RPMI7951 (cell line): ENCODE measurements at regions not wholly inside any gene's neighbourhood (a gene's known extent, or its start where the extent isn't known, plus 50 kb on each side); places are given as distances from the start of the nearest gene placed in this dataset.
"Not testable (repeated sequence)": the region's sequence is repeated elsewhere in the genome, so short reads cannot be mapped to it uniquely, and the experiment has no call there.

ENCODE experiments used
- DNase-seq: peaks from one replicate; pipeline ENCODE4 v3.0.0-alpha.2; 2012; ENCODE audit warnings: low read depth

DNA sequence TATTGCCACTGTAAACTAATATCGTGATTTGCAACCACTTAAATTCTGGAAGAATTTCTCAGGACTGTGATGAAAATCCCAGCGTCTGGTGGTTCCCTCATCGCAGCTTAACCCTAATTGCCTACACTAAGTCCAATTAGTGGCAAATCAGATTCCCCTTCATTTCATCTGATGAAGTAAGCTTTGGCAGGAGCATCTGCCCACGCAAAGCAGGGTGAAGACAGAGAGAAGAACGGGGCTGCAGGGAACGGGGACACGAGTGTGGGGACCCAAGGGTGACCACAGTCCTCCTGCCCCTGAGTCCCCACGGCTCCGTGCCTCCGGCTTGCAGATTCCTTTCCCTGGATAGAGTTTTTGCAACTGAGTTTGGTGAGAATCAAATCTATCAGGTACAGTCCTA is 159.5 kb downstream of the LY86 start:
- DNase-seq = no peak

DNA sequence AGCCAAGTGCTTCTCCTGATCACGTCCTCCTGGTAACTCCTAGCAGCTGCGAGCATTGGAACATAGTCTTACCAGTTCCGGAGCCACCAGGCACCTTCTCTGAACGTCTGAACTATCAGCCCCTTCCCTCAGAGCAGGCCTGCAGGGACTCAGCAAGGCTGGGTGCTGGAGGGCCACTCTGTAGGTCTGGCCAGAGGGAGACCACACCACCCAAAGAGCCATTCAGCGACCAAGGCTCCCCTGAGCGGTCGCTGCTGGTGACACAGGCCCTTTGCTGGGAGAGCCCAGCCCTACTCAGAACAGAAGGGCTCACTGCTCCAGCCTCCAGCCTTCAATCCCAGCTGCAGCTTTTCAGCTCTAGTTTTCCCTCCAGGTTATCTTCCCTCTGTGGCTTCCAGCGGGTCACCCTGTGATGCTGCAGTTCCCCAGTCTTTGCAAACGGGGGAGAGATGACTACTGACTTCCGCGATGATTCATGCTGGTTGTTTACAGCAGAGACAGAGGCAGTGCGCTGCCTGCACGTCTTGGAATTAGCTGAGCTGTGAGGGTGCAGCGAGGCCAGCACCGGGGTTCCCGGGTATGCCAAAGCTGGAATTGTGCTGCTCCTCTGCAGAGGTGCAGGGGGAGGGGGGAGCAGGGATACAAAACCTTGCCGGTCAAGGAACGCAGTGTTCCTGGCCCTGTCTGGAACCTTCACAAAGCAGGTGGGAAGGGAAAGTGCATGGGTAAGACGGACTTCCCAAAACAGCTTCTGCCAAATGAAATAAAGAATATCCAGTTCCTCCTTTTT is 161.4 kb downstream of the LY86 start:
- peak; percentile 86 for DNase-seq

DNA sequence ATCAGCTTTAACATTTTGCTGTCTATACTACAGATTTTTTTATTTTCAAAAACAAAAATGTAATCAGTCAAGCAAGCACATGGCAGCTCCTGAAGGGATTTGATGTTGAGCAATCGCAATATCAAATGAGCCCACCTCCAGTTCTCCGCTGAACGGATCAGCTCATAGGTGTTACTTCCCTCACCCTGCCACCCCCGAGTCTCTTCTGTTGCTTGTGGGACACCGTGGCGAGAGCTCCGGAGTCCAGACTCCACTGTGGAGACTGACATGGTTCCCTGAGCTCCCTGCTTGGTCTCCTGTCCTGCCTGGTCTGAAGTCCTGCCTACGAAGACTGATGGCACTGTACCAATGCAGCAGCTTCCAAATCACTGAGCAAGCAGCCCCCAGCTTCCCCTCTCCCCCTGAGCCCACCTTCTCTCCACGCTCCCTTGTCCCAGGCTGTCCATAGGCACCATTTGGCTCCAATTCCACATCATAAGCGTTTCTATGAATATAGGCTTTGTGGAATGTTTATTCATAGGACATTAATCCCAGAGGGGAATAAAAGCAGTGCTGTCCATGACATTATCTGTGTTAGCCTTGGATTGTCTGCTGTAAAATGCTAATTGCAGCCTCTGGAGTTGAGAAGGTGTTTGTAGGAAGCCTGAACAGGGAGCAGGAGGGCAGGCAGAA is 162.2 kb downstream of the LY86 start:
- no peak for DNase-seq

DNA sequence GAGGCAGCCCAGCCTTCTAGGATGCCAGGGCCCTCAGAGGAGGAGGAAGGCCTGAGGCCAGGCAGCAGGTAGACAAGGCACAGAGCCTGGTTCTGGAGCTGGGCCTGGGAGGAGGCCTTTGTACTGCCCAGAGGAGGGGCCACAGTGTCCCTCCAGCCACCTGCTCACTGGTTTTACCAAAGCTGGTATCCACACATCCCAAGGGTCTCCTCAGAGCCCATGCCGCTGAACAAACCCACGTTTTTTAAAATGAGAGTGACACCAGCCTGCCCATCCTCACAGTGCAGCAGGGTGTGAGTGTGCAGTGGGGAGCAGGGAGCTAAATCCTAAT is 162.7 kb downstream of the LY86 start:
- DNase-seq = no peak

DNA sequence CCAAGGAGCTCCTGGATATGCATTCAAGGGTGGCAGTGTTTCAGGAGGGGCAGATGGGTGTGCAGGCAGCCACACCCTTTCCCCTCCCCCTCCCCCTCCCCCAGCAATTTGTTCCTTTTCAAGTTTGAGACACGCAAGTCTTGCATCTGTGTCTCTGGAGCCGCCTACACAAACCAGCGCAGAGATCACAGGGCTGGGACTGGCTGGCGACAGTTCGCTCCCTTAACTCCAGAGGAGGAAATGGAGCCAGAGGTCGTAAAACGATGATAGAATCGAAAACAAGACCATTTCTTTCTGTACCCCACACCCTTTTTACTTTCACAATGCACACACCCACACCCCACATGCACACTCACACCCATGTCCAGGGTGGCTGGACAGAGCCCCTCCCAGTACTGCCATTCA is 163.1 kb downstream of the LY86 start:
- no peak for DNase-seq

DNA sequence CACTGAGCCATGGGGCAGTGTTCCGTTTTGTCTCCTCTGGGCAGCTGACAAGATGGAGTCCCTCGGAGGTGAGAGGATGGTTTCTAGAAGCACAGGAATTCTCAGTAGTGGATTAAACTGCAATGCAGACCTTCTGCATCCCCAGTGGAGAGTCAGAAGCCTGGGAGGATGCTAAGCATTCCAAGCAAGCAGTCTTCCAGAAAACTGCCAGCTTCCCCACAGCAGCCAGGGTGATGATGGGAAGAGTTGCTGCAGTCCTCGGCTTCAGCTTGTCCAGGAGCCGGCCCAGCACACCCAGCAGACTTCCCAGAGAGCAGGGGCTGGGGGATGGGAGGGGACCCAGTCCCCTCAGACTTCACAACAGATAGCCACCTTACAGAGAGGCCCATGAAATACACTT is 163.6 kb downstream of the LY86 start:
- DNase-seq = no peak

DNA sequence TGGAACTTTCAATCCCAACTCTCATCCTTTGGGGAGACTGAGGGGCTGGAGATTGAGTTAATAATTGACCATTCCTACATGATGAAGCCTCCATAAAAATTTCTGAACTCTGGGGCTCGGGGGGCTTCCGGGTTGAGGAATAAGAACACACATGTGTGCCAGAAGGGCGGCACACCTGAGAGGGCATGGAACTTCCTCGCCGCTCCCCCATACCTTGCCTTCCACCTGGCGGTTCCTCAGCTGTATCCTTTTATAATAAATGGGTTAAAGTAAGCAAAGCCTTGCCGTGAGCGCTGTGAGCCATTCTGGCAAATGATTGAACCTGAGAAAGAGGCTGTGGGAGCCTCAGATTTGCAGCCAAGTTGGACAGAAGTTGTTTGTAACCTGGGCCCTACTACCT is 164.8 kb downstream of the LY86 start:
- DNase-seq = no peak

DNA sequence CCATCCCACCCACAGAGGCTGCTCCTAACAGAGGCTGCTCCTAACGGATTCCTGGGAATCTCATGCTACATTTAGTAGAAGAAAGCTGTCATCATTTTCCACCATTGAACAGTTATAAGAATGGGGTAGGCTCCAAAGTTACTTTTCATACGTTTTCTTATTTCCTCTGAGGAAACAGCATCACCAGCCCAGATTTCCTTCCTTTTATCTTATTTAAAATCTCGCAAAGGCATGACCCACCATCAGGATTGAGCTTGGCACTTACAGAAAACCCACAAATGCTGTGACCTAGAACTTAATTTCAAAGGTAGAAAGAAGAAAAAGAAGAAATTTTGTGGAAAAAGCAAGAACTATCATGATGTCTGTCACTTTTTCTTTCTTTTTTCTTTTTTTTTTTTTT is 168.0 kb downstream of the LY86 start:
- DNase-seq = no peak

DNA sequence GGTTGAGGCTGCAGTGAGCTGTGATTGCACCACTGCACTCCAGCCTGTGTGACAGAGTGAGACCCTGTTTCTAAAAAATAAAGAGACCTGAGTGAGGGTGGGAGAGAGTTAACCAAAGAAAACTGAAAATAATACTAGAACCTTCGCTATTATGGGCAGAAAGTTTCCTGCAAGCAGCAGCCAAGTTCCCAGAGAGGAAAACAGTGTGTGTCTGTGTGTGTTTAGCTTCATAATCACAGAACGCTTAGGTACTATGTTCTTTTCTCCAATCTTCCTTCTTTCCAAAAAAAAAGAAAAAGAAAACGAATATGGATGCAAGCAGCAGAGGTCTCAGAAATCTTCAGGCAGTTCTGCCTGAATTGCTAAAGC is 170.0 kb downstream of the LY86 start:
- DNase-seq = no peak

DNA sequence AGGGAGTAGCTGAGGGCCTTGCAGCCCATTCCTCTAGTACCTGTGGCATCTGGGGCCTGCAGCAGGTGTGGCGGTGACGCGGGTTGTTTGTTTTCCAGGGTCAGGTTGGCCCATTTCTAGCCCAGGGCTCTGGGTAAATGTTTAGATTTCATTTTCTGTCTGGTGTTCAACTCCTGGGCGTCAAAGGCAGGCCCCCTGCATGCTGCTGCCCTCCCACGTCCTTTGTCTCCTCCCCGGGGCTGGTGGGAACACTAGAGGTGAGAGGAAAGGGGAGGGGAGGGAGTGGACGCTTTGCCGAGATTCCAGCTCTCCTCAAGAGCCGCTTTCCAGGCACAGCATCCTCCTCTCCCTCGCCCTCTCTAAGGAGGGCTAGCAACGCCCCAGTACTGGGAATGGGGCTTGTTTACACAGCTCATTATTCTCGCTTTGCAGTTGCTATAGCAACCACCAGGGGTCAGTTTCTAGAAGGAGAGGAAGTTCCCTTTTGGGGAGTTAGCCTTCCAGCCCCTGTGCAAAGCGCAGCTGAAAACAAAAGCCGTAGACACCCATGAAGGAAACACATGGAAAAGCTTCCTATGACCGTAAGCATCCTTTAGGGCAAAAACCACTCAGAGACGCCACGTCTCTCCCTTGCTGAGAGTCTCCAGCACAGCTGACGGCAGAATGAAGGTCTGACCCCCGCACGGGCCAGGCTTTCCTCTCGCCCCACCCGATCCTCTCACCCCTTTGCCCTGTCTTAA is 170.6 kb downstream of the LY86 start:
- peak; percentile 59 for DNase-seq

DNA sequence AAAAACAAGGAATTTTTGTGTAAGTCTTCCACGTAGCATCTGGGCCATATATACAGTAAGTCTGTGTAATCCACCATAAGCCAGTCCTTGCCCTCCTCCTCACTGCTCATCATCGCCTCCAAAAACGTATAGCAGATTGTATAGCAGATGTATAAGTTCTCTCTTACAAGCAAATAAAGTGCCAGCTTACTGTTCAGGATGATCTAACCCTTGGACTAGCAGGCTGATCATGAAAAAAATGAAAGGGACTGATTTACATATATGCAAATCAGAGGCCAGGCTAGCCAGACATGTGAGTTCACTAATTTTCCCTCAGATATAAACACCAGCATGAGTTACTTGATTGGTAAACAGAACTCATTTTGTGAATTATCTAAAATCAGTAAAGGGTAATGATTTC is 171.5 kb downstream of the LY86 start:
- no peak for DNase-seq

DNA sequence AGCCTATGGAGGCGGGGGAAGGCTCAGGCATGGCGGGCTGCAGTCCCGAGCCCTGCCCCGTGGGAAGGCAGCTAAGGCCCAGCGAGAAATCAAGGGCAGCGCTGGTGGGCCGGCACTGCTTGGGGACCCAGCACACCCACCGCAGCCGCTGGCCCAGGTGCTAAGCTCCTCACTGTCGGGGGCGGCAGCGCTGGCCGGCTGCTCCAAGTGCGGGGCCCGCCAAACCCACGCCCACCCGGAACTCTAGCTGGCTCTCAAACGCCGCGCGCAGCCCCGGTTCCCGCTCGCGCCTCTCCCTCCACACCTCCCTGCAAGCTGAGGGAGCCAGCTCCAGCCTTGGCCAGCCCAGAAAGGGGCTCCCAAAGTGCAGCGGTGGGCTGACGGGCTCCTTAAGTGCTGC is 174.0 kb downstream of the LY86 start:
- DNase-seq = not testable (repeated sequence)

DNA sequence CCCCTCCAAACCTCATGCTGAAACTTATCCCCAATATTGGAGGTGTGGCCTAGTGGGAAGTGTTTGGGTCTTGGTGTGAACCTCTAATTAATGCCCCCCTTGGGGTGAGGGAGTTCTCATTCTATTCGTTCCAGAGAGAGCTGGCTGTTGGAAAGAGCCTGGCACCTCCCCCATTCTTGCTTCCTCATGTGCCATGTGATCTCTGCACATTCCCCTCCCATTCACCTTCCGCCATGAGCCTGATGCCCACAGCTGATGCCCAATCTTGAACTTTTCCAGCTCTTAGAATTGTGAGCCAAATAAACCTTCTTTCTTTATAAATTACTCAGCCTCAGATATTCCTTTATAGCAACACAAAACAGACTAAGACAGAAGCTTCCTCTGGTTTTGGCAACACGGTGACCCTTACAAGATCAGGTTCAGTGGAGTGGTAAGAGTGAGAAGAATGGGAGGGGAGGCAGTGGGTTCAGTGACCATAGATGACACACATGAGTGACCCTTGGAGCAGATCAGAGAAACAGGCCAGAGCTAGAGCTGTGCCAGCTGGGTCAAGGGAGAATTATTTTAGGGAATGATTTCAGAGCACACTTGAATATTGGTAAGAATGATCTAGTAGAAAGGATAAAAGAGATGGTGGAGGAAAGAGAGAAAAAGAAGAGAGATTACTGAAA is 176.4 kb downstream of the LY86 start:
- no peak for DNase-seq

DNA sequence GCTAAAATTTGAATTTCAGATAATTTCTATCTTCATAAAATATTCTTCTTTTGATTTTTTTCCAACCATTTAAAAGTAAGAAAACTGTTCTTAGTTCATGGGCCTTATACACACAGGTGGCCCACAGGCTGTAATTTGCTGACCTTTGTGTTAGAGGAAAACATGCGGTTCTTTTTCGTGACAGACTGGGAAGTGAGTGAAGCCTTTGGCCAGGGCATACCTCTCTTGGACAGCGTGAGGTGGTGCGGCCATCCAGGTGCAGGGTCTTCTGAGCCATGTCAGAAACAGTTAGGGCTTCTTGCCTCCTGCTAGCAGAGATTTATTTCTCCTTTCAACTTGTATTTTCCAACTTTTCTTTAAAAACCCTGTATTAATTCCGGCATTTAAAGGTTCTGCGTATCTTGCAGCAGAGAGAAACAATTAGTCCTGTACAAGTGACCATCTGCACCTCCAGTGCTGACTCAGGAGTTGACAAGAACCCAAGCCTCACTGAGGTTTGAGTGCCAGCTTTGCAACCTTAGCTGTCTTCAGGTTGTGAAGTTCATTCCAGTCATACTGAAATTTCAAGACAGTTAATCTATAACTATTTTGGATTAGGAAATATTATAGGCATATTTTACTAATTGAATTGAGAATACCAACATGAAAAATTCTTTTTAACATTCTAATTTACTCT is 177.8 kb downstream of the LY86 start:
- no peak for DNase-seq

DNA sequence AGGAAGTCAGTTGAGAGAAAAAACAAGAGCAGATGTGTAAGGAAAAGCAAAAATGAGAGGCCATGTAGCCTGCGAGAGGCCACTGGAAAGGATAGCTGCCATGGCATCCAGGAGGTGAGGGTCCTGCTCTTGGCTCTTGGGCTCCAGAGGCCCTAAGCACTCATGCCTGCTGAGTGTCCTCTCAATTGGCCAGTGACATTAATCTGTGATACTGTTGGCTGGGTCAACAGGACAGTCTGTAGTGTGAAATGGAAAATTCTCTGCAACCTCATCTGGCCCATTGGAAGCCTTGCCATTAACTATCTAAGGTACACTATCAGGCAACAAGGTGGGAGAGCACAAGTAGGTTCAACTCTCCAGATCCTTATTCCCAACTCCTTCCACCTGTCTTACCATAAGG is 180.9 kb downstream of the LY86 start:
- DNase-seq = no peak

DNA sequence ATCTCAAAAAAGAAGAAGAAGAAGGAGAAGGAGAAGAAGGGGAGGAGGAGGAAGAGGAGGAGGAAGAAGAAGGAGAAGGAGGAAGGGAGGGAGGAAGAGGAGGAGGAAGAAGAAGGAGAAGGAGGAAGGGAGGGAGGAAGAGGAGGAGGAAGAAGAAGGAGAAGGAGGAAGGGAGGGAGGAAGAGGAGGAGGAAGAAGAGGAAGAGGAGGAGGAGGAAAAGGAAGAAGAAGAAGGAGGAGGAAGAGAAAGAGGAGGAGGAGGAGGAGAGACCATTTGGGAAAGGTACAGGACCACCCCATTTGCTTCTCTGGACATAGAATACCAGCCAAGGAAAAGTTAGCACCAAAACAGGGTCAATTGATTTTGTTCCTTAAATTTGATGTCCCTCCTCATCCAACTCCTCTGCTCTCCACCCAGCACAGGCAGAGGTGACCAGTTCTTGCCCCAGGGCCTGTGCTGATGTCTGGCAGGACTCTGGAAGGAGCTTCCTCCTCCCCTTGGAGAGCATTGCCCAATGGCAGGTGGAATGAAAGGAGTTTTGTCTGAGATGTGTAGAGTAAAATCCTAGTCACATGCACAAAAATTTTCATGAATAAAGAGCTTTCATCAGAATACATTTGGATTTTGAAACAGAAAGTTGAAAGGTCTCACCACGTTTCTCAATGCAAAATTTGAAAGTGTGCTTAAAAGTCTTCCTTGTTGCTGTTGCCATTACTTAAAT is 182.9 kb downstream of the LY86 start:
- DNase-seq = no peak

DNA sequence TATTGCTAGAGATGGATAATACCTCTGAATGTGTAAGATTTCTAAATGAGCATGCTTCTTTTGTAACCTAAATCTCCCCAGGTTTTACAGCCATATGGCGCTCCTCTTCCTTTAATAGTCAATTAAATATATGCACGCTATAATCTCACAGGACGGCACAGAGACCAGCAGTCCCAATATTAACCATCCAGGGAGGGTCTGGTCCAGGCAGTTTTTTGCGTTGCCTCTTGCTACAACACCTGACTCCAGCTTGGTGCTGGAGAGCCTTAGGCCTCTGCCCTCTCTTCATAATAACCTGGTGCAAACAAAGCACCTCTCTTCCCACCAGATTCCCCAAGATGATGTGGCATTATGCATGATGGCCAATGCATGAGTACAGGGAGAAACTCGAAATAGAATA is 183.4 kb downstream of the LY86 start:
- no peak for DNase-seq

DNA sequence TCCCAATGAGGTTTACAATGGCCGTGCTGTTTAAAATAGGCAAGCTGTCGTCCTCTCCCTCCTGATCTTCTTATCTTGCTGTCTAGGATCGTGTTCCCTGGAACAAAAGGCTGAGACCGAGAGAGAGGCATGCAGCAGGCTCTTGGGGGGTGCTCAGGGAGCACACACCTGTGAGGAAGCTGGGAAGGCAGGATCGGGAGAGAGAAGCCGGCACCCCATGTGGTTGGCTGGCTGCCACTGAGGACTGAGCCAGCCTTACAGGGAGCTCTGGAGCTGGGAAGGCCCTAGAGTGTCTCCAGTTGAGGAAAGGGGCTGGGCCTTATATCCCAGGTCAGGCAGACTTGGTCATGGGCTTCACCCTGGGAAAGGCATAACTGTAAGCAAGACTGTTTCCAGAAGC is 184.2 kb downstream of the LY86 start:
- DNase-seq = no peak

DNA sequence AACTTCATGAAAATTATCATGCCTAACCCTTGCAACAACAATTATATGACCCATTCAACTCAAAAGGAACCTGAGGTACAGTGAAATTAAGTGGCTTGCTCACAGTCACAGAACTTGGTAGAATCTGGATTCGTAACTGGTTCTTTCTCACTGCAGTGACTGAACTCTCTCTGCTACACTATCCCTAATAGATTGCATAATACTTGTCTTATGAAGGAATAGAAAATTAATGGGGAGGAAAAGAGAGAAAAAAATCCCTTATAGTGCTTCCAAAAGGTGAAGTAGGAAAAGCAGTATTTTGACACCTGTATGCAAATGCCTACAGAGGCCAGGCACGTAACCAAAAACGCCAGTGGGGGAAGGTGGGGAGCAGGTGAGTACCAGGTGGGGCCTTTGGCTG is 186.6 kb downstream of the LY86 start:
- no peak for DNase-seq

DNA sequence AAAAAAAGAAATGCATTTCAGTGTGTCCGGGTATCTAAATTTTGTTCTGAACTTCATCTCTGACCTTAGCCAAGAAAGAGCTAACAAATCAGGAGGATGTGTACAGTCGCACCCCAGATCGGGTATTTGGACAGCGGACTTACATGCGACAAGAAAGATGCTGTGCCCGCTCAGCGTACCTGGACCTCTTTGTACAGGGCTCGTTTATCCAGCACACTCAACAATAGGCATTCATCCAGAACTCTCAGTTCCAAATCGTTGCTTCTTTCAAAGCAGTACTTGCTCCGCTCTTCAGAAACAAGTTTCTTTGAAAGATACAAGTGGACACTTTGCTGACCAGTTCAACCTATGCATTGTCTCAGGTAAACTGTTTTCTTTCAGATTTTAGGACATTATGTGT is 191.7 kb downstream of the LY86 start:
- DNase-seq = no peak

DNA sequence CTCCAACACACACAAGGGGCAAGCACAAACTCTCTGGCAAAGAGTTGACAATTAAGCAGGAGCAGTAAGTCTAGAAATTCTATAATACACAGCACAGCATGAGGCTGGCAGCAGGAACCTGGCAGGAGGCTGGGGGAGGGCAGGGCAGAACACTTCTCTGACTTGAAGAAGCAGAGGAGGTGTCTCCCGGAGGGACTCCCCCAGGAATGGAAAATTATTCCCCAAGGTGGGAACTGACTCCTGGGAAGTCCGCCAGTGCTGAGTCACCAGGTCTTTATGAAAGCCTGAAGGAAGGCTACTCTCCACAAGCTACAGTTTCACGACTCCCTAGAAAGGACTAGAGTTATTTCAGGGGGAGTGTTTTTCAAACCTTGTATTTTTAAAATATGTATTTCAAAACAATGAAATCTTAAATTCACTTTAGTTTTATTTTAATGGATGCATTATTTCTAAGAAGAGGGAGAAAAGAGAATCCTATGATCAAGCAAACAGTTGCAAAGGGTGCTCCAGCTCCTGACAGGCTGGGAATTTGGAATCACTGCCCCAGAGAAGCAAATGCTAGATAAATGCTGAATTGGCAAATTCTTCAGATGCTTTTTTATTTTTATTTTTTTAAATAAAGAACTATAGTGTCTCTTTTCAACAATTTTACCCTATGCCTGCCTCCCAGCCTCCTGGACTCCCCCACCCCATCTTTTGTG is 192.8 kb downstream of the LY86 start:
- DNase-seq = peak; percentile 57
